Endothelial cell of umbilical vein (primary cell): ENCODE measurements at regions not wholly inside any gene's neighbourhood (a gene's known extent, or its start where the extent isn't known, plus 50 kb on each side); places are given as distances from the start of the nearest gene placed in this dataset.
"Not testable (repeated sequence)": the region's sequence is repeated elsewhere in the genome, so short reads cannot be mapped to it uniquely, and the experiment has no call there.

Experiments
- BruUV-seq: library from RNA; stranded (reverse); fragments of 400-500 nt; replicated peaks from 2 replicates; lab custom pipeline; 2021; lab: Mats Ljungman, UMichigan
- CTCF ChIA-PET: fragments of 300-600, 350-600 bp; sonication (Branson Sonifier 250); formaldehyde crosslinking; loops from one replicate; lab custom pipeline; 2021; ENCODE audit warnings: antibody characterized with exemption, inconsistent platforms; lab: Charles Lee
- POLR2A ChIA-PET: fragments of 300-600, 350-600 bp; sonication (Branson Sonifier 250); formaldehyde crosslinking; loops from one replicate; lab custom pipeline; 2021; ENCODE audit warnings: antibody characterized with exemption, inconsistent platforms; lab: Charles Lee
- DNase-seq: peaks from one replicate; pipeline ENCODE4 v3.0.0-alpha.2; 2011; ENCODE audit warnings: low read depth, low spot score
- FAIRE-seq: peaks from 2 replicates; lab custom pipeline; 2011; peaks lifted over from hg19 to GRCh38; lab: Jason Lieb, UNC
- H2AFZ ChIP-seq: 2 replicates; pipeline ENCODE4 v1.6.0; 2012; ENCODE audit warnings: low read depth, low read length, control low read depth, inconsistent platforms
- H3K27ac ChIP-seq: 2 replicates; pipeline ENCODE4 v1.5.1; 2011; ENCODE audit warnings: low read depth, mild to moderate bottlenecking, control low read depth, low read length, moderate library complexity; ENCODE audit not compliant: insufficient read depth
- H3K27me3 ChIP-seq, 2 experiments: 2 replicates each; pipeline versions ENCODE4 v1.6.0 to v1.6.1; 2011; ENCODE audit warnings: low read length in 2 of 2, mixed read lengths in 1 of 2; ENCODE audit not compliant: control insufficient read depth in 2 of 2, insufficient read depth in 2 of 2
- H3K36me3 ChIP-seq, 2 experiments: 2 replicates in 1 of 2; 3 replicates in 1 of 2; pipeline ENCODE4 v1.5.1; 2011; ENCODE audit warnings: low read length in 2 of 2, mild to moderate bottlenecking in 1 of 2, moderate library complexity in 1 of 2; ENCODE audit not compliant: control insufficient read depth in 2 of 2, insufficient read depth in 2 of 2; ENCODE audit errors: extremely low read depth in 1 of 2
- H3K4me1 ChIP-seq: 3 replicates; pipeline ENCODE4 v1.5.1; 2011; ENCODE audit warnings: mild to moderate bottlenecking, low read length; ENCODE audit not compliant: control insufficient read depth, insufficient read depth; ENCODE audit errors: extremely low read depth
- H3K4me2 ChIP-seq: 2 replicates; pipeline ENCODE4 v1.6.1; 2011; ENCODE audit warnings: low read length, control low read depth, mixed read lengths; ENCODE audit not compliant: insufficient read depth
- H3K4me3 ChIP-seq, 3 experiments: fragments of 200-600 bp in 1 of 3; sonication (generic), shearing (Covaris generic) in 1 of 3; replicated peaks in 1 of 3; 2 replicates each; pipeline ENCODE4 v1.5.1; 2011 to 2016; ENCODE audit warnings: control low read depth in 3 of 3, low read length in 3 of 3, mild to moderate bottlenecking in 2 of 3, inconsistent platforms in 1 of 3, low read depth in 1 of 3, moderate library complexity in 1 of 3; ENCODE audit not compliant: insufficient read depth in 1 of 3
- H3K79me2 ChIP-seq: 2 replicates; pipeline ENCODE4 v1.6.0; 2012; ENCODE audit warnings: low read length, inconsistent platforms; ENCODE audit not compliant: control insufficient read depth, insufficient read depth
- H3K9ac ChIP-seq: replicated peaks from 2 replicates; pipeline ENCODE3; 2011; ENCODE audit warnings: low read length, control low read depth; ENCODE audit not compliant: insufficient read depth; ENCODE audit errors: extremely low read depth
- H3K9me1 ChIP-seq: replicated peaks from 3 replicates; pipeline ENCODE4 v1.6.0; 2011; ENCODE audit warnings: mild to moderate bottlenecking, low read length; ENCODE audit not compliant: control insufficient read depth, insufficient read depth; ENCODE audit errors: extremely low read depth
- H3K9me3 ChIP-seq: replicated peaks from 2 replicates; pipeline ENCODE4 v1.5.1; 2012; ENCODE audit warnings: low read length, inconsistent platforms; ENCODE audit not compliant: control insufficient read depth, insufficient read depth
- H4K20me1 ChIP-seq: replicated peaks from 2 replicates; pipeline ENCODE3; 2011; ENCODE audit warnings: mild to moderate bottlenecking, low read length; ENCODE audit not compliant: control insufficient read depth, insufficient read depth; ENCODE audit errors: extremely low read depth
- EZH2 ChIP-seq: IDR thresholded peaks from 2 replicates; pipeline ENCODE4 v1.6.1; 2012; ENCODE audit warnings: borderline replicate concordance, low read depth, mild to moderate bottlenecking, moderate library complexity, low read length, inconsistent platforms; ENCODE audit not compliant: severe bottlenecking
- GATA2 ChIP-seq: IDR thresholded peaks from 2 replicates; pipeline ENCODE4 v1.7.0; 2011; ENCODE audit warnings: low read depth, mild to moderate bottlenecking, moderate library complexity, mixed read lengths, low read length; ENCODE audit not compliant: insufficient read length, insufficient read depth
- MYC ChIP-seq: IDR thresholded peaks from one replicate; pipeline ENCODE4 v1.6.1; 2011; ENCODE audit warnings: mild to moderate bottlenecking, low read depth, low read length
- POLR2A ChIP-seq: IDR thresholded peaks from 2 replicates; pipeline ENCODE4 v1.6.1; 2012; ENCODE audit warnings: low read depth, mild to moderate bottlenecking, control low read depth, low read length
- POLR2AphosphoS5 ChIP-seq: IDR thresholded peaks from 2 replicates; pipeline ENCODE4 v1.6.1; 2012; ENCODE audit warnings: low read depth, mild to moderate bottlenecking, control low read depth, low read length, moderate library complexity; ENCODE audit not compliant: insufficient read depth
- dilution Hi-C: fragments of 300-500 bp; cut with MboI; formaldehyde crosslinking; loops from one replicate; pipeline ENCODE4 v1.15.0; 2019; ENCODE audit warnings: low sequenced_read_pairs; ENCODE audit not compliant: extremely low pct_ligation_motif_present
- intact Hi-C: fragments of 100-400 bp; cut with micrococcal nuclease; formaldehyde crosslinking; loops from one replicate; pipeline ENCODE4 v1.10.0; 2022
- TF ChIP-seq, protein P1 (sequence below): IDR thresholded peaks from 2 replicates; pipeline ENCODE4 v1.6.1; 2011; ENCODE audit not compliant: insufficient read depth, insufficient read length
- TF ChIP-seq, protein P2 (sequence below), 2 donors: IDR thresholded peaks; 1 replicate in 1 of 2; 2 replicates in 1 of 2; pipeline ENCODE4 v1.5.1; 2011; ENCODE audit warnings: low read length in 2 of 2, mild to moderate bottlenecking in 2 of 2, moderate library complexity in 2 of 2, control low read depth in 1 of 2, inconsistent platforms in 1 of 2, low read depth in 1 of 2; ENCODE audit not compliant: insufficient read depth in 1 of 2; ENCODE audit errors: extremely low read depth in 1 of 2

DNA sequence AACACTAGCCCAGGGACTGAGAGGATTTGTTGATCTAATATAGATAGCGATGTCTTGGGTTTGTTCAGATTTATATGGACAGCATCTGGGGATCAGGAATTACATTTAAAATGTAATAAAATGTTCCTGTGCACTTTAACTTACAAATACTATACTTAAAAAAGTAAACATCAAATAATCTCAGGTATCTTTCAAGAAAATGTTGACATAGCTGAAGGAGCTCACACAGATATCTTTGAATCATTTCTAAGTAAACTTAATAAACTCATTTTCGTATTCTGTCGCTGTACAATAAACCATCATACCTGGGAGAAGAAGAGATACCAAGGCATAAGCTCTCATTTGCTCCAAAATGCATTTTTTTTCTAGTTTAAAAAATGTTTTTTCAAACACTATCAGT lies 557.5 kb upstream of the NR2F2 start:
- Histone ChIP-seq H3K27me3 (no peaks in the 10 kb centered on the region), H3K27ac (no peak overlapping the region), H3K4me1 (peaks cover 8% of the 10 kb centered on the region), H2AFZ (no peak overlapping the region), H3K4me2 (no peak overlapping the region), H3K79me2 (no peaks in the 10 kb centered on the region), H3K9me1 (no peaks in the 10 kb centered on the region), H3K9ac (no peak overlapping the region), H4K20me1 (no peaks in the 10 kb centered on the region), H3K4me3 (no peak overlapping the region), H3K9me3 (no peaks in the 10 kb centered on the region), H3K36me3 (no peaks in the 10 kb centered on the region)
- dilution Hi-C loops: no loop called here
- TF ChIP-seq EZH2 (no peak), GATA2 (no peak), POLR2A (no peak)
- TF ChIP-seq, protein P1, sequence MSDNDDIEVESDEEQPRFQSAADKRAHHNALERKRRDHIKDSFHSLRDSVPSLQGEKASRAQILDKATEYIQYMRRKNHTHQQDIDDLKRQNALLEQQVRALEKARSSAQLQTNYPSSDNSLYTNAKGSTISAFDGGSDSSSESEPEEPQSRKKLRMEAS: no peak
- no peak for DNase-seq
- intact Hi-C loops: no loop called here
- CTCF ChIA-PET: interaction anchor here (1.2 to 1.9 kb wide), 3 partner anchors 10 to 554 kb away, joined by 3 to 5 read pairs (median 5); no protein-coding TSS in a partner anchor
- no peak for FAIRE-seq
- POLR2A ChIA-PET: no interaction called here
- no TSS peak for BruUV-seq

DNA sequence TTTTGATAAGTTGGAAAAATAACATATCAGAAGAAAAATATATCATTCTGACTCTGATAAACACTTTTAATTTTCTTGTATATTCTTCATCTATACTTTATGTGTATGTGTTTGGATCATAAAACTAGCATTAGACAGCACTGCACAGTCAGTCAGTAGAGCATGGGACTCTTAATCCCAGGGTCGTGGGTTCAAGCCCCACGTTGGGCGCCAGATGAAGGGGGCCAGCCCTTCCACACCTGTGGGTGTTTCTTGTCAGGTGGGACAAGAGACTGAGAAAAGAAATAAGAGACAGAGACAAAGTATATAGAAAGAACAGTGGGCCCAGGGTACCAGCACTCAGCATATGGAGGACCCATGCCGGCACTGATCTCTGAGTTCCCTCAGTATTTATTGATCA lies 546.0 kb upstream of the NR2F2 start:
- dilution Hi-C loops (no loop called here), intact Hi-C loops (no loop called here)
- FAIRE-seq (no peak), DNase-seq (no peak)
- ChIA-PET POLR2A (no interaction called here), CTCF (no interaction called here)
- Histone ChIP-seq H3K4me2 (no peak overlapping the region), H3K9me1 (no peaks in the 10 kb centered on the region), H2AFZ (no peak overlapping the region), H3K27ac (no peak overlapping the region), H3K4me1 (no peaks in the 10 kb centered on the region), H4K20me1 (no peaks in the 10 kb centered on the region), H3K27me3 (no peaks in the 10 kb centered on the region), H3K36me3 (no peaks in the 10 kb centered on the region), H3K4me3 (no peak overlapping the region), H3K9me3 (peaks cover 6% of the 10 kb centered on the region), H3K79me2 (no peaks in the 10 kb centered on the region), H3K9ac (no peak overlapping the region)
- BruUV-seq: no TSS peak
- TF ChIP-seq POLR2A: no peak
- TF ChIP-seq, protein P2, sequence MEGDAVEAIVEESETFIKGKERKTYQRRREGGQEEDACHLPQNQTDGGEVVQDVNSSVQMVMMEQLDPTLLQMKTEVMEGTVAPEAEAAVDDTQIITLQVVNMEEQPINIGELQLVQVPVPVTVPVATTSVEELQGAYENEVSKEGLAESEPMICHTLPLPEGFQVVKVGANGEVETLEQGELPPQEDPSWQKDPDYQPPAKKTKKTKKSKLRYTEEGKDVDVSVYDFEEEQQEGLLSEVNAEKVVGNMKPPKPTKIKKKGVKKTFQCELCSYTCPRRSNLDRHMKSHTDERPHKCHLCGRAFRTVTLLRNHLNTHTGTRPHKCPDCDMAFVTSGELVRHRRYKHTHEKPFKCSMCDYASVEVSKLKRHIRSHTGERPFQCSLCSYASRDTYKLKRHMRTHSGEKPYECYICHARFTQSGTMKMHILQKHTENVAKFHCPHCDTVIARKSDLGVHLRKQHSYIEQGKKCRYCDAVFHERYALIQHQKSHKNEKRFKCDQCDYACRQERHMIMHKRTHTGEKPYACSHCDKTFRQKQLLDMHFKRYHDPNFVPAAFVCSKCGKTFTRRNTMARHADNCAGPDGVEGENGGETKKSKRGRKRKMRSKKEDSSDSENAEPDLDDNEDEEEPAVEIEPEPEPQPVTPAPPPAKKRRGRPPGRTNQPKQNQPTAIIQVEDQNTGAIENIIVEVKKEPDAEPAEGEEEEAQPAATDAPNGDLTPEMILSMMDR (IDR thresholded peaks at IDR 0.05; ENCODE audit: extremely low read depth in 1 of 2, insufficient read depth in 1 of 2, low read depth in 1 of 2, low read length in 2 of 2): no peak
- TF ChIP-seq EZH2: no peak
- no peak for TF ChIP-seq POLR2AphosphoS5
- TF ChIP-seq MYC: no peak
- TF ChIP-seq, protein P1: no peak

DNA sequence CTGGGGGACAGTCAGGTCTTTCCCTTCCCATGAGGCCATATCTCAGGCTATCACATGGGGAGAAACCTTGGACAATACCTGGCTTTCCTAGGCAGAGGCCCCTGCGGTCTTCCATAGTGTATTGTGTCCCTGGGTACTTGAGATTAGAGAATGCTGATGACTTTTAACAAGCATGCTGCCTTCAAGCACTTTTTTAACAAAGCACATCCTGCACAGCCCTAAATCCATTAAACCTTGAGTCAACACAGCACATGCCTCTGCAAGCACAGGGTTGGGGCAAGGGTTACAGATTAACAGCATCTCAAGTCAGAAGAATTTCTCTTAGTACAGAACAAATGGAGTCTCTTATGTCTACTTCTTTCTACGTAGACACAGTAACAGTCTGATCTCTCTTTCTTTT lies 545.2 kb upstream of the NR2F2 start:
- FAIRE-seq, H4K20me1 ChIP-seq, intact Hi-C loops: not testable (repeated sequence)

More for the DNA sequence above, 545.2 kb upstream of the NR2F2 start:
- H3K36me3 ChIP-seq, POLR2A ChIA-PET, H3K9ac ChIP-seq, BruUV-seq, dilution Hi-C loops, H3K9me1 ChIP-seq, H3K4me2 ChIP-seq, H3K4me1 ChIP-seq, H3K9me3 ChIP-seq, CTCF ChIA-PET, DNase-seq, H3K79me2 ChIP-seq, H3K27me3 ChIP-seq, H3K4me3 ChIP-seq, H2AFZ ChIP-seq, H3K27ac ChIP-seq: not testable (repeated sequence)
